NCI-H1417 treated with DMSO at 0.1 percent for 48 hours (cell line): ENCODE measurements at regions not wholly inside any gene's neighbourhood (a gene's known extent, or its start where the extent isn't known, plus 50 kb on each side); places are given as distances from the start of the nearest gene placed in this dataset.

Source experiments
- DNase-seq: peaks from one replicate; lab custom pipeline; 2025; lab: John Stamatoyannopoulos, UW

DNA sequence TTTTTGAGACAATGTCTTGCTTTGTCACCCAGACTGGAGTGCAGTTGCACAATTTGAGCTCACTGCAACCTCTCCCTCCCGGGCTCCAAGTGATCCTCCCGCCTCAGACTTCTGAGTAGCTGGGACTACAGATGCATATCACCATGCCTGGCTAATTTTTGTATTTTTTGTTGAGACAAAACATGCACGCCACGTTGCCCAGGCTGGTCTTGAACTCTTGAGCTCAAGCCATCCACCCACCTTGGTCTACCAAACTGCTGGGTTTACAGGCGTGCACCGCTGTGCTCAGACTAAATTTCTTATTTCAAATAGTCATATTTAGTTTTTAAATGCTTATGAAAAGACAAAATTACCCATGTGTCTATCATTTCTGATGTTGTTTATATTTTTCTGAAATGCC is 2324.1 kb downstream of the MAT2B start:
- DNase-seq = no peak

DNA sequence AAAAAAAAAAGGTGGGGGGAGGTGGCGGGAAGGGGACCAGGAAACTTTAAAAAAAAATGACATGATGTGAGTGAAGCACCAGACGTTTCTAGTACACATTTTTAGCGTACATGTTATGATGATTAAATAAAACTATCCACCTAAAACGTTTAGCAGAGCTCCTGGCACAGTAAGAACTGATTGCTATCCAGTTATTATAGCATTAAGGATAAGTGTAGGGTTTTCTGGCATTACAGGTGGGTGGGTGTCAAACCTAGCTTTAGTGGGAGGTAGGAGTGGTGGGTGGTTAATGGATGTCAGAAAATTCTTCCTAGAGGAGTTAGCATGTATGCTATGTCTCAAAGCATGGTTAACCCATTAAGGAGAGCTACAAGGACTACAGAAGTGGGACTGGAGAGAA is 2329.5 kb downstream of the MAT2B start:
- DNase-seq = no peak

DNA sequence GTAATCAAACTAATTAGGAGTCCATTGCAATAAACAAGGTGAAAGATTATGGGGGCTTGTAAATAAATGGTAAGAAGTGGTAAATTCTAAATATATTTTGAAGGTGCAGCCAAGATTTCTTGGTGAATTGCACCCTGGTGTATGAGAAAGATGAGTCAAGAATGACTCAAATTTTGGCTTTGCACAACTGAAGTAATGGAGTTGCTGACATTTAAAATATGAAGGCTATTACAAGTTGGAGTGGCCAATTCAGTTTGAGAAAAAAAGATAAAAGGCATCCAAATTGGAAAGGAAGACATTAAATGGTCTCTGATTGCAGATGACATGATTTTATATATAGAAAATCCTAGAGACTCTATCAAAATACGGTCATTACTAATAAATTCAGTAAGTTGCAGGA is 2330.6 kb downstream of the MAT2B start:
- no peak for DNase-seq

DNA sequence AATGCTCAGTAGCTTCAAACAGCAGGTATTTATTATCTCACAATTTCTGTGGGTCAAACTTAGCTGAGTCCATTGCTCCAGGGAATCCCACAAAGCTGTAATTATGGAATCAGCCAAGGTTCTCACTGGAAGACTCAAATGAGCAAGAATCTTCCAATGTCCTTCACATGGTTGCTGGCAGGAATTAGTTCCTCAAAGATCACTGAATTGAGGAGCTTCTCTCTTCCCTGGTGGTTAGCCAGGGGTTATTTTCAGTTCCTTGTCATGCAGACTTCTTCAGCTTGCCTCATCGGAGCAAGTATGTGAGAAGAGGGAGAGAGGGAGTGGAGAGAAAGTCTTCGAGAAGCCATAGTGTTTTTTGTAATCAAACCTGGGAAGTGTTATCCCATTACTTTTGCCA is 2331.9 kb downstream of the MAT2B start:
- DNase-seq = no peak

DNA sequence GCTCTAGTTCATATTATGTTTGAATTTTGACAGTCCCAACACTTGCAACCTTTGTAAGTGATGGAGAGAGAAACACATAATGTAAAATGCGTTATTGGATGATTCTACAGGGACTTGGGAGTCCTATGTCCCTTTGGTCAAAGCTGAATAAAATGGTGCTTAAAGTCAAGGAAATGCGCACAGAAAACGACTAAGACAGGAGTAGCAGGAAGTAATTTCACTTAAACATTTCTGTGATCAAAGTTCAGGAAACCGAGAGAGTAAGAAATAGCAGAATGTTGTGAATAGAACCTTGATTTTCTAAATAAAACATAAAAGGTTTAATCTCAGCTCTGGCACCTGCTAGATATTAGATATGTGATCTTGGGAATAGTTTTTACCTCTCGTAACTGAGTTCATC is 2339.2 kb downstream of the MAT2B start:
- no peak for DNase-seq

DNA sequence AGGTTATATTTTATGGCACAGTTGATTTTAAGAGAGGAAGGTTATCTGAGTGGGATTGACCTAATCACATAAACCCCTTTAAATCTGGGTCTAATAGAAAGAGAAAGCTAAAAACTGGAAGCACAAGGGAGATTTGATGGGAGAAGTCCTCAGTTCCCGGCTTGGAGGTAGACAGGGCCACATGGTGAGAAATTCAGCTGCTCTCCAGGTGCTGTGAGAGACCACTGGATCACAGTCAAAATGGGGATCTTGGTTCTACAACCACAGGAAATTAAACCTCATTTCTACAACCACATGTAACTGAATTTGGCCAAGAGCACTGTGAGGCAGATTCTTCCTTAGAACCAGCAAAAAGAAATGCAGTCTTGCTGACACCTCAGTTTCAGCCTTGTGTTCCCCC is 2352.7 kb downstream of the MAT2B start:
- no peak for DNase-seq

DNA sequence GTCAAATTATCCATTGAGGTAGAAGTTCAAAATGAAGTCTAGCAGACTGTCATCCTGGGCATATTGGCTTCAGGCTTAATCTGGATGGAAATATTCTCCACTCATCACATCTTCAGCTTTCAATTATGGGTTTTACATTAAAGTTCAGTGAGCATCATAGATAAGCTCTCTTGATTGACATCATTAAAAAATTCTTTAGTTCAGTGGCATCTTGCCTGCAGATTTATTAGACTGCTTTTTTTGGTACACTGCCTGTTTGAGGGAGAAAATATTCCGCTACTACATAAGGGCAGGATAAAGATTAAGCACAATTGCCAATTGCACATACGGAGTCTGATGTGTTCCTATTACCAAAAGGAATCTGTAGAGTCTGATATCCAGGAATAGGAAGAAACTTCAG is 2353.8 kb downstream of the MAT2B start:
- no peak for DNase-seq

DNA sequence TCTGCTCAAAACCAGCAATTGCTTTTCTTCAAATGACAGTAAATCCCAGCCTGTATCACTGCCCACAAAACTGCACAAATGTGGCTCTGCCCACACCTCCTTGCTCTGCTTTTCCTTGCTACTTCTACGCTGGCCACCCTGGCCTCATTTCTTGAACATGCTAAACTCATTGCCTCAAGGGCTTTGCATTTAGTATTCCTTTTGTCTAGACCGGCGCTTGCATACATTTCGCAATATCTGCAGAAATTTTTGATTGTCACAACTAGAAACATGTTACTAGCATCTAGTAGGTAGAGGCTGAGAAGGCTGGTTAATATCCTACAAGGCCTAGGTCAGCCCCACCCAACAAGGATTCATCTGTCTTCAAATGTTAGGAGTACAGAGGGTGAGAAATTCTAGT is 2357.8 kb downstream of the MAT2B start:
- no peak for DNase-seq

DNA sequence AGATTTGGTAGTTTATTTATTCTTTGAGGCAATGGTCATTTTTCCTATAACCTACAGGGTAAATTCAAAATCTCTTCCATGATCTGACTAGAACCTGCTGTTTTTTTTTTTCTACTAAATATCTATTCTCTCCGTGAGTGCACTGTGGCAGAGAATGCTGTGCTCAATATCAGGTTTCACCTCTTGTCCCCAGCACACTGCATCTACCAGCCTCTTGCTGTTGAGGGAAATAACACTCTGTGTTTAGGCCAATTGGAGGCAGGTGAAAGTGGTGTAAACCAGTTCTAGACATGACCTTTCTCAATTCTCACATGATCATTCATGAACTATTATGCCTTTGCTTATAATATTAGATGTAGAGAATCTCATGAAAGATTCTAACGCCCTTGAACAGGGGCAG is 2365.9 kb downstream of the MAT2B start:
- DNase-seq = no peak

DNA sequence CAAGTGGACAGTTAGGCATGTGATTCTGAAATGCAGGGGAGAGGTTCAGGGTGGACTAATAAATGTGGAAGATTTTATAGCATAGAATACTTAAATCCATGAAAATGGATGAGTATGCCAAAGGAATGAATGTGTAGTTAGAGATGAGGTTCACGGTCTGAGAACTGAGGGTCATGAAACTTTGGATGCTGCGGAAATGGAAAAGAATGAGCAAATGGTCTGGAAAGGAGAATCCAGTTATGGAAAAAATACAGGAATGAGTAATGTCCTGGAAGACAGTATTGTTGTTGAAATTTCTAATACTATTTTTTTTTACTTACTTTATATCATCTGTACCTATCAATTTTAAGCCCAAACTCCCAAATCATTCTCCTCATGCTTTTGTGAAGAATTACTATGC is 2369.4 kb downstream of the MAT2B start:
- DNase-seq = no peak

DNA sequence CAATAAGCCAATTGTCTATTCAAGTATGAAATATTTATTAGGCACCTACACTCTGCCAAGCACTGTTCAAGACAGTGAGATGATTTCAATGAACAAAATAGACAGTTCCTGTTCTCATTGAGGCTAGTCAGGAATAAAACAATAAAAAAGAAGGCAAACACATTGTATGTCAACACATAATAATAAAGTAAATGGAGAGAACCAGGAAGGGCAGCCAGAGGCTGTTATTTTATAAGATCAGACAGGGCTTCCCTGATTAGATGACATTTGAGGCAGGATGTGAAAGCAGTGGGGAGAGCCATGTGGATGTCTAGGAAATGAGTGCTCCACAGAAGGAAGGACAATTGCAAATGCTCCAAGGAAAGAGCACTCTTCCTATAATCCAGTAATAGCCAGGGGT is 2371.1 kb downstream of the MAT2B start:
- DNase-seq = no peak

DNA sequence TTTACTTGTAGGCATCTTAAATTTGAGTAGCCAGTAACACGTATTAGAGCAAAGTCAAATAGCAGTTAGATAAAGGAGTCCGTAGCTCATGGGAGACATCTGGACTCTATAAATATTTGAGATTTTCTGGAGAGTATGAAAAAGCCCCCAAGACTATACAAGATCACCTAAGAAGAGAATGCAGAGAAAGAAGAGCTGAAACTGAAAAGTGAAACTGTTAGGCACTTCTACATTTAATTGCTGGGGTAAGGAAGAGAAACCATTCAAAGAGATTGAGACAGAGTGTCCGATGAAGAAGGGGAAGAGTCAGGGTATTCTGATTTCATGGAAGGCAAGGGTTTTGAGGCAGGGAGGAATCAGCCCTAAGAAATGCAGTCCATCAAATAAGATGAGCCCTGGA is 2372.1 kb downstream of the MAT2B start:
- DNase-seq = no peak

DNA sequence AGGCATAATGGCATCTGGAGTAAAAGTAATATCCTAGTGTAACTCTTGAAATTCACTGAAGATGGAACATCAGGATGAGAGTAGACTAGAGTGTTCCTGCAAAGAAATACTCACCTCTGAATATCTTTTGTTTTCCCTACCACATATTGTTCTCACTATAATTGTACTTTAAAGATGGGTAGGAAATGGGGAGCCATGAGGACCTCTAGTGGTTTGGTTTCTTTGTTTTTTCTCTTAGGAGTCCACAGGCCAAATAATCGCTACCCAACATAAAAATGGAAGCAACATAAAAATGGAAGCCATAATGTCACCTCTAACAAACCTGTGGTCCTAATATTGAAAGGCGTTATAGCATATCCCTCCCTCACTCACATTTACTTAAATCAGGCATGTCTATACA is 2375.8 kb downstream of the MAT2B start:
- no peak for DNase-seq

DNA sequence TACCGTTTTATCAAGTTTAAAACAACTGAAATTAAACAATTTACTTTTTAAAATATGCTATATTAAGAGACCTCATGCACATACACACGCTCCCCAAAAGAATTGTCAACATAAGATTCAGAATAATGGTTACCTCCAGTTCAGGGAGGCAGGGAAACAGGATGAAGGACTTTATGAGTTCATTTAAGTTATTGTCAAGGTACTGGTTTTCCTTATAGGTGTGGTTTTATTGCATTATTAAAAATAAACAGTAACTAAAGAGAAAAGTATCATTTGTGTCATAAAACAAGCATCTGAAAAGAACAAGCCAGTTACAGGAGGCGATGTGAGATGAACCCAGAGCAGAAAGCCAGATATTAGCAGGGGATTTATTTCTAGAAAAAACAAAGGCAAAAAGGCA is 2376.7 kb downstream of the MAT2B start:
- no peak for DNase-seq

DNA sequence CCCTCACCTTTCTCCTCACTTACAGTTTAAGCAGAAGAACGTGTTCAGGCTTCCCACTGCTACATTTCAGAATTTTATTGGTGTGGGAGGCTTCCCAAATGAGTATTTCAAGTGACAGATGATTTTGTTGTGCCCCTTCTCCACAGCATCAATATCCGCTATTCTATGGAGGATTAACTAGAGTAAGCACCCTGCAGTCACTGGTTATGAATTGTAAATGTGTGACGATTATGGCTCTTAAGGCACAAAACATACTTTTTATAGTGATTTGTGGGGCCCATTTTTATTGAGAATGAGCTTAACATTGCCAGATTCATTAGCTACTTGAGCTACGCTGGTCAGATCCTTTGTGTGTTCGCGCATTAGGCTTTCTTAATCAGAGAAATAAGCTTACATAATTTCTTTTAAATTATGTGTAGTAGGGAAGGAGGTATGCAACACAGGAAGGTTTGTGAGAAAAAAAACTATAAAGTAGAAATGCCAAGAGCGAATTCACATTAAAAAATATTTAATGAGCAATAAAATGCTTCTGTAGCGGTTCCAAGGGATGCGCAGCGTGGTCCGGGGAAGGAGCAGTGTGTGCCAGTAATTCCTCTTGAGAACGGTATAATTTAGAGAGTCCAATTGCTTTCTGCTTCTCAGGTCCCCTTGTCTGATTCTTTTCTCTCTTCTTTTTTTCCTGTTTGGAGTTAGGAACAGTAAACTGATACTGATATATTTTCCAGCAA is 2380.4 kb downstream of the MAT2B start:
- DNase-seq = no peak

DNA sequence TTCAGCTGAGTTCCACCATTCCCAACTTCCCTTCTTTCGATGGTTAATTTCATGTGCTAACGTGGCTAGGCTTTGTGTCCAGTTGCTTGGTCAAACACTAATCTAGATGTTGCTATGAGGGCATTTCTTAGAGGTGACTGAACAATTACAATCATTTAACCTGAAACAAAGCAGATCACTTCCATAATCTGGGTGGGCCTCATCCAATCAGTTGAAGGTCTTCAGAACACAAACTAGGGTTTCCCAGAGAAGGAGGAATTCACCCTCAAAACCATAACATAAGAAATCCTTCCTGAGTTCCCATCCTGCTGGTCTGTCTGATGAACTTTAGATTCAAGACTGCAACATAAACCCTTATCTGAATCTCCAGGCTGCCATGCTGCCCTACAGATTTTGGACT is 2381.7 kb downstream of the MAT2B start:
- no peak for DNase-seq

DNA sequence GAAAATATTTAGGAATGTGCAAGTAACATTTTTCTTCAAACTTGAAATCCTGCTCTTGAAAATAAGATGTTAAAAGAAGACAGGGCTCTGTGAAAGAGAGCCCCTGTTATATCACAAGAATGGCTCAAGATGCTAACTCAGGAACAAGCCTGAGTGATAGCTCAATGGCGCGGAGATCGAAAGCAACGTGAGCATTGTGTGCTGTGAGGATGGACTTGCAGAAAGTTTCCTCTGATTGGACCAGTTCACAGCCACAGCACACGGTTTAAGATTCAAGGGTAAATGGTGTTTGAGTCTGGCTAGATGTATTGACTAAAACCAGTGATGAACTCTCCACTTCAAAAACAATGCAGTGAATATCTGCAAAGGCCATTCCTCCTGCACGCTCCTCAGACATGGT is 2387.0 kb downstream of the MAT2B start:
- DNase-seq = no peak

DNA sequence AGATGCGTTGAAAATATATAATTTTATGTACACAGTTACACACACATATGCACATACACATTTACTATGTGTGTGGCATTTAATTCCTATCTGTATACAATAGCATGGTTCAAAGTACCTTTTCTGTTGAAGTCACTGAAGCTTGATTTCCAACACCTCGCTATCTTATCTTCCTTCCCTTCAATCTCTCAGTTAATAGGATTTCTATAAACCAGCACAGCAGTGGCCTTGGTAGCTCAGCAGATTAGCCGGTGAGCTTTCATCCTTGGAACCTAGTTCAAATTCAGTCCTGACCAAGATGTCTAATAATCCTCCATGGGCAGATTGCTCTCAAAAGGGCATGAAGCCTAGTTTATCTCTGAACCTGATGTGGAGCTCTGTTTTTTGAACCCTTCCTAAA is 2389.5 kb downstream of the MAT2B start:
- DNase-seq = no peak

DNA sequence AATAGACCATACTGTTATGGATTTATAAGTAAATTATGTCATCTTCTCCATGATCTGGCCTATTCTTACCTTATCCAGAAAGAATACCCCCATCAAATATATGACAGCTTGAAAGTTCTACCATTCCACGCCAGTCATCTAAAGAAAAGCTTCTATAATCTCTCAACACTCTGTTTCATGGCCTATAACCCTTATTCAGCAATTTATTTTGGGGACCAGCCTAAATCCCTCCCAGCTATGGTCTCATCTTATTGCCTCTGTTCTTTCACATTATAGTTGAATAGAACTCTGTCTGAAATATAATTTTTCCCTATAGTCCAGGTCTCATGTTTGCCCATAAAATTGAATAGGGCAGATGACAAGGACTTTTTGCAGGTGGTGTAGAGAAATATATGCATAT is 2387.6 kb upstream of the WWC1 start:
- DNase-seq = no peak

DNA sequence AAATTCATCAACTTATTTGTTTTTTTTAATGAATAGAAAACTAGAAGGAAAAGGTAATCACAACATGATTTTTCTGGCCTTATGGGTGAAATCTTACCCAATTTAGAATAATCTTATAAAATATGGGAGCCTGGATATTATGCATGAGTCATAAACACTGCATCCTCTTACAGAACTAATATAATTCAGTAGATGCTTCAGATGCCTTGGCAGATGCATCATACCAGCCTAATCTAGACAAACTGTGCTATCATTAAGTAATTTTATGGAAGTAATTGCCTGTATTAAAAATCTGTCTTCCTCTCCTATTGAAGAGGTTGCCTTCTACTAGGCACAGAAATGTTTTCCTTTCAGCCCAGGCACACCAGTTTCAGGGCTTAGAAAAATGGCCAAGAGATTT is 2384.6 kb upstream of the WWC1 start:
- no peak for DNase-seq

DNA sequence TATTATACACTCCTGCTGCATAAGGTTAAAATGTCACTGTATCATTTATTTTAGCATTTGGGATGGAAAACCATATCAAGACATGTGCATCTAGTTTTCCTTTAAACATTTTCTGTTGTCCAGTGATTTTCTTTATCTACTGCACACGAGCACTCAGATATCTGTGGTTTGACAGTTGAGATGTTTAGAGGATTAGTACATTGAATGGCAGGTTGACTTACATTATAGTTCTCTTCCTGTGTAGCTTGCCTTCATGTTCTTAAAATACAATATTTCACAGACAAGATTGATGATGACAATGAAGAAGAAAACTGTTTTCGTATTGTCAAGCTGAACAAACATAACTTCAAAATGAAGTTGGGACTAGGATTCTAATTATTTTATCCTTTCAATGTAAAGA is 2378.4 kb upstream of the WWC1 start:
- no peak for DNase-seq

DNA sequence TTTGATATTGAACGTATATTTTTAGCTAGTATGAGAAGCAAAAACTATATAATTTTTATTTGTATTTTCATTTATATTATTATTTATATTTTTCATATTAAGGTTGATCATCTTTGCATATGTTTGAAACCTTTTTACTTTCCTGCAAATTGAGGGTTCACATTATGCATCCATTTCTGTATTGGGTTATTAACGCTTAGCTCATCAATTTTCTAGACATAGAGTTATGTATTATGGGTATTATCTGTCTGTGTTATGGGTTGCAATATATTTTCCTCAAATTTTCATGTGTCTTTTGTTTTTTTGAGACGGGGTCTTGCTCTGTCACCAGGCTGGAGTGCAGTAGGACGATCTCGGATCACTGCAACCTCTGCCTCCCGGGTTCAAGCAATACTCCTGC is 2377.0 kb upstream of the WWC1 start:
- DNase-seq = no peak

DNA sequence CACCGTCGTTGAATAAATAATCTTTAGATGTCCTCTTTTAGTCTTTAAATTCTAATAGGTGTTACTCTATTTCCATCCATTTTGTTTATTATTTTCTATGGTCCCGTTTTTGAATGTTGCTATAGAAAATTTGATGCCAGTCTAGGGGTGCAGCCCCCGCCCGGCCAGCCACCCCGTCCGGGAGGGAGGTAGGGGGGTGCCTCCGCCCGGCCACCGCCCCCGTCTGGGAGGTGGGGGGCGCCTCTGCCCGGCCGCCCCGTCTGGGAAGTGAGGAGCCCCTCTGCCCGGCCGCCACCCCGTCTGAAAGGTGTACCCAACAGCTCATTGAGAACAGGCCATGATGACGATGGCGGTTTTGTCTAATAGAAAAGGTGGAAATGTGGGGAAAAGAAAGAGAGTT is 2372.2 kb upstream of the WWC1 start:
- no peak for DNase-seq

DNA sequence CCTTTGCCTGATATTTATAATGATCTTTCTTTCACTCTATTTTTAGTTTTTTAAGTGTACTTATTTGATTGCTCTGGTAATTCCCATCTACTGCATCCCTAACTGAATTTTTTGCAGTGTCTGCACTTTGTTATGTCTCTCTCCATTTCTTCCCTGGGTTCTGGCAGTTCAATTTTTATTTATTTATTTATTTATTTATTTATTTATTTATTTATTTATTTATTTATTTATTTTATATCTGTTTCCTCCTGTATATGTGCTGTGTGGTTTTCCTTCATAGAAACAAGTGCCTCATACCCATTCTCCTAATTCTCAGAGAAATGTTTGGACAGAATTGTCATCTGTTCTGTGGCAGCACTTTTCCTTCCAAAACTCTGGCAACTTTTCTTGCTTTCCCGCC is 2370.8 kb upstream of the WWC1 start:
- DNase-seq = no peak

DNA sequence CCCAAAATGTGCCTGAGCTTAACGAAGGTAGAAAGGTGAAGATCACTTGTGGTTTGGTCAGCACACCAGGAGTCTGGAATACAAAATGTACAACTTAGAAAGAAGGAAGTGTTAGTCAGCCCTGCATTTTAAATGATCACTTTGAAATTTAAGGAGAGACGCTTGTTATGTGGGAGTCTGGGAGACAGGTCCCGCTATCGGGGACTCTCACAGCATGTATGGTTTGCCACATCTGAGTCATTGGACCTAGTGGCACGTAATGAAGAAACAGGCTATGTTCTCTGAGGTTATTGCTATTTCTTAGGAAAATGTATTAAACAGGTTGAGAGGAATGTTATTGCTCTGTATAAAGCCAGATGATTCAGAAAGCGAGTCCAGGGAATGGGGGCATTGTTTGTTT is 2362.5 kb upstream of the WWC1 start:
- no peak for DNase-seq
